Ishikawa (cell line): ENCODE measurements at regions not wholly inside any gene's neighbourhood (a gene's known extent, or its start where the extent isn't known, plus 50 kb on each side); places are given as distances from the start of the nearest gene placed in this dataset.

Experiments used
- CEBPB ChIP-seq: IDR thresholded peaks from 2 replicates; pipeline ENCODE4 v1.6.1; 2012
- CREB1 ChIP-seq: IDR thresholded peaks from 2 replicates; pipeline ENCODE4 v1.6.1; 2012; ENCODE audit warnings: low read depth
- EGR1 ChIP-seq: IDR thresholded peaks from 2 replicates; pipeline ENCODE4 v1.6.1; 2012
- EP300 ChIP-seq: IDR thresholded peaks from 2 replicates; pipeline ENCODE4 v1.6.1; 2012; ENCODE audit warnings: borderline replicate concordance
- FOXM1 ChIP-seq: IDR thresholded peaks from 2 replicates; pipeline ENCODE4 v1.6.1; 2012; ENCODE audit warnings: low read depth, borderline replicate concordance
- MAX ChIP-seq: IDR thresholded peaks from 2 replicates; pipeline ENCODE4 v1.6.1; 2012
- NFIC ChIP-seq: IDR thresholded peaks from 2 replicates; pipeline ENCODE4 v1.6.1; 2012
- RAD21 ChIP-seq: IDR thresholded peaks from 2 replicates; pipeline ENCODE4 v1.6.1; 2012; ENCODE audit warnings: low read depth
- REST ChIP-seq: IDR thresholded peaks from 2 replicates; pipeline ENCODE4 v1.6.1; 2012; ENCODE audit warnings: low read depth, mild to moderate bottlenecking
- TAF1 ChIP-seq: IDR thresholded peaks from 2 replicates; pipeline ENCODE4 v1.6.1; 2012; ENCODE audit warnings: low read depth, mild to moderate bottlenecking
- TCF12 ChIP-seq: IDR thresholded peaks from 2 replicates; pipeline ENCODE4 v1.6.1; 2012; ENCODE audit warnings: low read depth
- TEAD4 ChIP-seq: IDR thresholded peaks from 2 replicates; pipeline ENCODE4 v1.6.1; 2012
- USF1 ChIP-seq: IDR thresholded peaks from 2 replicates; pipeline ENCODE4 v1.6.1; 2012
- YY1 ChIP-seq: IDR thresholded peaks from 2 replicates; pipeline ENCODE4 v1.6.1; 2012; ENCODE audit warnings: low read depth
- ZBTB7A ChIP-seq: IDR thresholded peaks from 2 replicates; pipeline ENCODE4 v1.6.1; 2012; ENCODE audit warnings: low read depth

- TF ChIP-seq MAX, result no peak
- no peak for TF ChIP-seq CREB1
- no peak for TF ChIP-seq YY1
- TF ChIP-seq NFIC, result no peak
- no peak for TF ChIP-seq TCF12
- no peak for TF ChIP-seq FOXM1
- TF ChIP-seq USF1, result no peak
- TF ChIP-seq TAF1, result no peak
- no peak for TF ChIP-seq EP300
- TF ChIP-seq RAD21, result no peak
- no peak for TF ChIP-seq EGR1
- no peak for TF ChIP-seq REST
Observed at GRCh38 chr11:97007283-97007682, 617.5 kb downstream of the JRKL start.

GRCh38 chr11:97009613-97010012, 619.8 kb downstream of the JRKL start:
- TF ChIP-seq RAD21 (no peak), CEBPB (no peak), YY1 (no peak)

- TF ChIP-seq EGR1, result no peak
- no peak for TF ChIP-seq REST
- TF ChIP-seq CEBPB, result no peak
- no peak for TF ChIP-seq CREB1
- TF ChIP-seq EP300, result no peak
- TF ChIP-seq ZBTB7A, result no peak
- TF ChIP-seq MAX, result no peak
- no peak for TF ChIP-seq RAD21
- no peak for TF ChIP-seq FOXM1
- no peak for TF ChIP-seq NFIC
- no peak for TF ChIP-seq YY1
- no peak for TF ChIP-seq TEAD4
- TF ChIP-seq TCF12, result no peak
- no peak for TF ChIP-seq USF1
- no peak for TF ChIP-seq TAF1
Observed at GRCh38 chr11:97015327-97015726, 625.5 kb downstream of the JRKL start.

- no peak for TF ChIP-seq TAF1
- TF ChIP-seq CEBPB, result no peak
- no peak for TF ChIP-seq USF1
- no peak for TF ChIP-seq REST
- no peak for TF ChIP-seq MAX
- no peak for TF ChIP-seq TCF12
- no peak for TF ChIP-seq EGR1
- TF ChIP-seq RAD21, result no peak
- no peak for TF ChIP-seq YY1
- TF ChIP-seq EP300, result no peak
- no peak for TF ChIP-seq ZBTB7A
Observed at GRCh38 chr11:97019305-97019704, 629.5 kb downstream of the JRKL start.

- TF ChIP-seq FOXM1 (no peak), CREB1 (no peak), ZBTB7A (no peak), EGR1 (no peak), USF1 (no peak), RAD21 (no peak), REST (no peak), MAX (no peak), EP300 (no peak), CEBPB (no peak), YY1 (no peak)
Observed at GRCh38 chr11:97019754-97020153, 629.9 kb downstream of the JRKL start.
